K562 (cell line): ENCODE measurements at regions not wholly inside any gene's neighbourhood (a gene's known extent, or its start where the extent isn't known, plus 50 kb on each side); places are given as distances from the start of the nearest gene placed in this dataset.

Source experiments
- ATF1 ChIP-seq, 2 experiments: fragments of 450-650 bp in 1 of 2; IDR thresholded peaks; 2 replicates each; pipeline ENCODE4 v1.6.1; 2016; ENCODE audit warnings: missing compliant biosample characterization in 1 of 2, missing genetic modification characterization in 1 of 2
- HSF4 ChIP-seq: fragments of 250-450 bp; sonication (Bioruptor Pico); IDR thresholded peaks from 2 replicates; pipeline ENCODE4 v2.1.2; 2022; ENCODE audit warnings: mild to moderate bottlenecking, moderate library complexity, borderline replicate concordance
- RREB1 ChIP-seq: fragments of 250-450 bp; sonication (Bioruptor Pico); IDR thresholded peaks from 2 replicates; pipeline ENCODE4 v1.4.0; 2020
- ZSCAN32 ChIP-seq: fragments of 450-650 bp; formaldehyde crosslinking; IDR thresholded peaks from 2 replicates; pipeline ENCODE4 v1.4.0; 2020; ENCODE audit warnings: mild to moderate bottlenecking, moderate library complexity
- TF ChIP-seq, protein P1 (sequence below): fragments of 450-650 bp; conservative IDR thresholded peaks from 2 replicates; pipeline ENCODE4 v1.6.1; 2016; ENCODE audit warnings: missing genetic modification characterization, low read depth, mild to moderate bottlenecking, missing compliant biosample characterization, moderate library complexity

DNA sequence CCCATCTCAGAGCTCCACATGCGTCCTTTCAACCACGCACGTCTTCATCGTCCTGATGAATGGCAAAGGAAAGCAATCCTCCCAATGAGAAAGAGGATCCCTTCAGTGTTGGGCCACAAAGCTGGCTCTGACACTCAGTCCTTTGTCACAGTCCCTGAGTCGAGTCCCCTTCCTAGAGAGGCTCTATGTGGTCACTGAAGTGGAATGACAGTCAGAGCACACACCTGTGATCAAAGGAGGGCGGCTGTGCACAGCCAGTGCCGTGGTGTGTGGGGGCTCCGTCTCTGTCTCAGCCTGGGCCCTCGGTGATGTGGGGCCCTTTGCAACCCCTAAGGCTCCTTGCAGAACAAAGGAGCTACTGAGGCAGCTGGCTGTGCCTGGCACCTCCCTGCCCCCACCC is 157.3 kb upstream of the APCDD1 start (continued):
- TF ChIP-seq RREB1 (CRISPR knock-in tag) (no peak), ZSCAN32 (CRISPR knock-in tag) (no peak), ATF1 (CRISPR knock-in tag; IDR thresholded peaks at IDR 0.05) (no peak), ATF1 (tag; IDR thresholded peaks at IDR 0.05) (no peak), HSF4 (no peak)
- TF ChIP-seq, protein P1, sequence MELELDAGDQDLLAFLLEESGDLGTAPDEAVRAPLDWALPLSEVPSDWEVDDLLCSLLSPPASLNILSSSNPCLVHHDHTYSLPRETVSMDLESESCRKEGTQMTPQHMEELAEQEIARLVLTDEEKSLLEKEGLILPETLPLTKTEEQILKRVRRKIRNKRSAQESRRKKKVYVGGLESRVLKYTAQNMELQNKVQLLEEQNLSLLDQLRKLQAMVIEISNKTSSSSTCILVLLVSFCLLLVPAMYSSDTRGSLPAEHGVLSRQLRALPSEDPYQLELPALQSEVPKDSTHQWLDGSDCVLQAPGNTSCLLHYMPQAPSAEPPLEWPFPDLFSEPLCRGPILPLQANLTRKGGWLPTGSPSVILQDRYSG (tag): no peak
